IMR-90 (cell line): ENCODE measurements at regions not wholly inside any gene's neighbourhood (a gene's known extent, or its start where the extent isn't known, plus 50 kb on each side); places are given as distances from the start of the nearest gene placed in this dataset.

Experiments
- BHLHE40 ChIP-seq: fragments of 150-350 bp; IDR thresholded peaks from 2 replicates; pipeline ENCODE4 v1.6.1; 2016; ENCODE audit warnings: mild to moderate bottlenecking, low read depth, low read length
- CEBPB ChIP-seq: IDR thresholded peaks from 2 replicates; pipeline ENCODE4 v1.6.1; 2012; ENCODE audit warnings: low read depth, low read length, improper control_type of control experiment
- CHD1 ChIP-seq: IDR thresholded peaks from 2 replicates; pipeline ENCODE4 v1.6.1; 2012; ENCODE audit warnings: low read depth, low read length, improper control_type of control experiment
- CTCF ChIP-seq: conservative IDR thresholded peaks from 2 replicates; pipeline ENCODE4 v1.5.1; 2012; ENCODE audit warnings: mild to moderate bottlenecking, low read depth, low read length, improper control_type of control experiment
- ELK1 ChIP-seq: fragments of 150-350 bp; IDR thresholded peaks from 2 replicates; pipeline ENCODE4 v1.6.1; 2016; ENCODE audit warnings: low read depth, mild to moderate bottlenecking, low read length, moderate library complexity, borderline replicate concordance
- FOS ChIP-seq: fragments of 150-350 bp; IDR thresholded peaks from 2 replicates; pipeline ENCODE4 v1.6.1; 2016; ENCODE audit warnings: low read depth, low read length
- MAFK ChIP-seq: IDR thresholded peaks from 2 replicates; pipeline ENCODE4 v1.6.1; 2012; ENCODE audit warnings: low read depth, low read length, improper control_type of control experiment
- MAZ ChIP-seq: IDR thresholded peaks from 2 replicates; pipeline ENCODE4 v1.6.1; 2012; ENCODE audit warnings: low read depth, mild to moderate bottlenecking, low read length, improper control_type of control experiment, moderate library complexity, borderline replicate concordance
- MXI1 ChIP-seq: IDR thresholded peaks from 2 replicates; pipeline ENCODE4 v1.6.1; 2012; ENCODE audit warnings: low read depth, mild to moderate bottlenecking, low read length, moderate library complexity, borderline replicate concordance
- POLR2A ChIP-seq: IDR thresholded peaks from 2 replicates; pipeline ENCODE4 v1.6.1; 2012; ENCODE audit warnings: mild to moderate bottlenecking, low read depth, low read length
- RAD21 ChIP-seq: IDR thresholded peaks from 2 replicates; pipeline ENCODE4 v1.6.1; 2012; ENCODE audit warnings: low read length, improper control_type of control experiment
- RCOR1 ChIP-seq: IDR thresholded peaks from 2 replicates; pipeline ENCODE4 v1.6.1; 2012; ENCODE audit warnings: mild to moderate bottlenecking, low read length, improper control_type of control experiment; ENCODE audit not compliant: insufficient replicate concordance
- RFX5 ChIP-seq: IDR thresholded peaks from 2 replicates; pipeline ENCODE4 v1.8.0; 2012; ENCODE audit warnings: low read depth, mild to moderate bottlenecking, low read length, moderate library complexity
- TF ChIP-seq, protein P1 (sequence below): fragments of 150-350 bp; IDR thresholded peaks from 2 replicates; pipeline ENCODE4 v1.6.1; 2017; ENCODE audit warnings: mild to moderate bottlenecking, antibody characterized with exemption, low read length, low read depth

GRCh38 chr10:29223326-29223725 is 65.5 kb upstream of the LYZL1 start:
- TF ChIP-seq, protein P1, sequence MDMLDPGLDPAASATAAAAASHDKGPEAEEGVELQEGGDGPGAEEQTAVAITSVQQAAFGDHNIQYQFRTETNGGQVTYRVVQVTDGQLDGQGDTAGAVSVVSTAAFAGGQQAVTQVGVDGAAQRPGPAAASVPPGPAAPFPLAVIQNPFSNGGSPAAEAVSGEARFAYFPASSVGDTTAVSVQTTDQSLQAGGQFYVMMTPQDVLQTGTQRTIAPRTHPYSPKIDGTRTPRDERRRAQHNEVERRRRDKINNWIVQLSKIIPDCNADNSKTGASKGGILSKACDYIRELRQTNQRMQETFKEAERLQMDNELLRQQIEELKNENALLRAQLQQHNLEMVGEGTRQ: no peak
- TF ChIP-seq CEBPB: no peak
- TF ChIP-seq MXI1: no peak
- TF ChIP-seq POLR2A: no peak
- no peak for TF ChIP-seq CTCF
- TF ChIP-seq RCOR1: no peak
- TF ChIP-seq CHD1: no peak
- no peak for TF ChIP-seq RAD21
- no peak for TF ChIP-seq MAFK
- TF ChIP-seq MAZ: no peak
- no peak for TF ChIP-seq BHLHE40
- TF ChIP-seq FOS: no peak
- no peak for TF ChIP-seq ELK1
- no peak for TF ChIP-seq RFX5
